ENCODE measurements at regions not wholly inside any gene's neighbourhood (a gene's known extent, or its start where the extent isn't known, plus 50 kb on each side); places are given as distances from the start of the nearest gene placed in this dataset.

GRCh38 chrX:107562482-107562881, 65.8 kb upstream of the PRPS1 start:
- no peaks in the 10 kb centered on the region for H3K4me1 ChIP-seq (ENCODE audit: insufficient read depth, low read length, poor library complexity, severe bottlenecking)
- BruUV-seq (replicated peaks) = no TSS peak
- H4K20me1 ChIP-seq (ENCODE audit: insufficient read depth, low read length) = no peaks in the 10 kb centered on the region
- no peaks in the 10 kb centered on the region for H3K9me2 ChIP-seq (ENCODE audit: insufficient read depth, low read length)
- ChIA-PET CTCF (ENCODE audit: unreplicated experiment) (no interaction called here), POLR2A (interaction anchor here (0.7 kb wide), 1 partner anchor 352 kb away, joined by 4 read pairs; no protein-coding TSS in a partner anchor)
- H3K79me2 ChIP-seq (ENCODE audit: insufficient read depth, low read depth, low read length) = no peaks in the 10 kb centered on the region
- intact Hi-C loops (cut with micrococcal nuclease; ENCODE audit: unreplicated experiment) = no loop called here
- no peak overlapping the region for H3K4me2 ChIP-seq (ENCODE audit: low read length)
- no peak for TF ChIP-seq EZH2phosphoT487 (IDR thresholded peaks at IDR 0.05; ENCODE audit: borderline replicate concordance, low read depth, low read length)
- TF ChIP-seq CTCF (conservative IDR thresholded peaks at IDR 0.05; ENCODE audit: low read length) = no peak
- peaks cover 8% of the 10 kb centered on the region; the same call in 1 of the 2 replicates for H3K36me3 ChIP-seq (ENCODE audit: insufficient read depth, low read length)
- H3K9me3 ChIP-seq (ENCODE audit: low read length) = no peaks in the 10 kb centered on the region
- no peak overlapping the region for H3K27ac ChIP-seq (ENCODE audit: low read depth, low read length, poor library complexity, severe bottlenecking)
- no peak overlapping the region for H2AFZ ChIP-seq (ENCODE audit: low read length)
- H3K4me3 ChIP-seq (ENCODE audit: low read depth, low read length, poor library complexity, severe bottlenecking) = no peak overlapping the region
- no peak for DNase-seq (ENCODE audit: low spot score)

GRCh38 chrX:107563824-107564223, 64.5 kb upstream of the PRPS1 start:
- Histone ChIP-seq H2AFZ (ENCODE audit: low read length) (no peak overlapping the region), H3K4me2 (ENCODE audit: low read length) (no peak overlapping the region), H3K9me3 (ENCODE audit: low read length) (no peaks in the 10 kb centered on the region), H4K20me1 (ENCODE audit: insufficient read depth, low read length) (no peaks in the 10 kb centered on the region), H3K4me3 (ENCODE audit: low read depth, low read length, poor library complexity, severe bottlenecking) (no peak overlapping the region), H3K9me2 (ENCODE audit: insufficient read depth, low read length) (no peaks in the 10 kb centered on the region), H3K79me2 (ENCODE audit: insufficient read depth, low read depth, low read length) (no peaks in the 10 kb centered on the region), H3K27ac (ENCODE audit: low read depth, low read length, poor library complexity, severe bottlenecking) (no peak overlapping the region), H3K36me3 (ENCODE audit: insufficient read depth, low read length) (peaks cover 8% of the 10 kb centered on the region; the same call in 1 of the 2 replicates), H3K4me1 (ENCODE audit: insufficient read depth, low read length, poor library complexity, severe bottlenecking) (no peaks in the 10 kb centered on the region)
- TF ChIP-seq CTCF (conservative IDR thresholded peaks at IDR 0.05; ENCODE audit: low read length) = no peak
- no peak for TF ChIP-seq EZH2phosphoT487 (IDR thresholded peaks at IDR 0.05; ENCODE audit: borderline replicate concordance, low read depth, low read length)
- DNase-seq (ENCODE audit: low spot score) = no peak
- intact Hi-C loops (cut with micrococcal nuclease; ENCODE audit: unreplicated experiment) = no loop called here
- ChIA-PET CTCF (ENCODE audit: unreplicated experiment) (interaction anchor here (0.6 to 0.7 kb wide), 2 partner anchors 60 to 951 kb away, joined by 3 read pairs; no protein-coding TSS in a partner anchor), POLR2A (no interaction called here)
- no TSS peak for BruUV-seq (replicated peaks)

GRCh38 chrX:107565015-107565414, 63.3 kb upstream of the PRPS1 start:
- no peak overlapping the region for H3K4me2 ChIP-seq (ENCODE audit: low read length)
- BruUV-seq (replicated peaks) = no TSS peak
- H3K9me2 ChIP-seq (ENCODE audit: insufficient read depth, low read length) = no peaks in the 10 kb centered on the region
- H3K79me2 ChIP-seq (ENCODE audit: insufficient read depth, low read depth, low read length) = no peaks in the 10 kb centered on the region
- intact Hi-C loops (cut with micrococcal nuclease; ENCODE audit: unreplicated experiment) = no loop called here
- peaks cover 8% of the 10 kb centered on the region; the same call in 1 of the 2 replicates for H3K36me3 ChIP-seq (ENCODE audit: insufficient read depth, low read length)
- no peak overlapping the region for H2AFZ ChIP-seq (ENCODE audit: low read length)
- TF ChIP-seq CTCF (conservative IDR thresholded peaks at IDR 0.05; ENCODE audit: low read length) (no peak), EZH2phosphoT487 (IDR thresholded peaks at IDR 0.05; ENCODE audit: borderline replicate concordance, low read depth, low read length) (no peak)
- no peaks in the 10 kb centered on the region for H3K9me3 ChIP-seq (ENCODE audit: low read length)
- POLR2A ChIA-PET = interaction anchor here (0.5 kb wide), 1 partner anchor 336 kb away, joined by 3 read pairs; no protein-coding TSS in a partner anchor
- no peak overlapping the region for H3K4me3 ChIP-seq (ENCODE audit: low read depth, low read length, poor library complexity, severe bottlenecking)
- H3K4me1 ChIP-seq (ENCODE audit: insufficient read depth, low read length, poor library complexity, severe bottlenecking) = no peaks in the 10 kb centered on the region
- DNase-seq (ENCODE audit: low spot score) = no peak
- no peaks in the 10 kb centered on the region for H4K20me1 ChIP-seq (ENCODE audit: insufficient read depth, low read length)
- H3K27ac ChIP-seq (ENCODE audit: low read depth, low read length, poor library complexity, severe bottlenecking) = no peak overlapping the region
- CTCF ChIA-PET (ENCODE audit: unreplicated experiment) = no interaction called here
